ENCODE measurements at regions not wholly inside any gene's neighbourhood (a gene's known extent, or its start where the extent isn't known, plus 50 kb on each side); places are given as distances from the start of the nearest gene placed in this dataset.

DNA sequence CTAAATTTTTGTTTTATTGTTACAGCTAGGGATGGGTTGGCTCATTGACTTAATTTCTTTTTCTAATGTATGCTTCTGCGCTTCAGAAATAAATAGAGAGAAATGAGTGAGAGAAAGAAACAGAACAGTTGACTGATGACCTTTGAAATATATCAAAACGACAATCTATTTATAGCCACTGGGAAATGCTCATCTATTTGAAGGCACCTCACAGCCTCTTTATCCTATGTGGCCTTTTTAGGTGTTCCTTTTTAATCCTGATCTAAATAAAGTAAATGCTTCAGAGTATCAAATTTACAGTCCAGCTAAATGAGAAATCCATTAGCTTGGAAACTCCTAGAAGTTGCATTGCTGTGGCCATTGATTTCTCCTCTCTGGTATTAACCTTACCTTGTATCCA, 943.5 kb upstream of the CITED2 start:
- BruUV-seq (replicated peaks): no TSS peak
- Histone ChIP-seq H2AFZ (ENCODE audit: low read depth, low read length) (no peak overlapping the region), H3K27ac (ENCODE audit: extremely low read depth, low read depth, low read length) (no peak overlapping the region), H3K79me2 (ENCODE audit: control insufficient read depth, insufficient read depth, low read length) (no peaks in the 10 kb centered on the region), H4K20me1 (replicated peaks; ENCODE audit: control insufficient read depth, insufficient read depth, low read length) (no peaks in the 10 kb centered on the region), H3K36me3 (ENCODE audit: control insufficient read depth, insufficient read depth, low read length) (peaks cover 12% of the 10 kb centered on the region; the same call in 1 of the 3 replicates), H3K4me1 (replicated peaks in 1 of 2; ENCODE audit: control insufficient read depth in 2 of 2, insufficient read depth in 2 of 2, low read length in 2 of 2) (no peaks in the 10 kb centered on the region), H3K9me3 (replicated peaks; ENCODE audit: control insufficient read depth, insufficient read depth, low read depth, low read length) (no peaks in the 10 kb centered on the region), H3K27me3 (ENCODE audit: control insufficient read depth in 2 of 2, insufficient read depth in 2 of 2, low read length in 2 of 2) (no peaks in the 10 kb centered on the region), H3K4me3 (no peak overlapping the region), H3K9ac (ENCODE audit: insufficient read depth in 1 of 2, low read depth in 2 of 2, low read length in 2 of 2) (no peak overlapping the region), H3K4me2 (ENCODE audit: insufficient read depth, low read length) (no peak overlapping the region), H3K9me1 (ENCODE audit: control insufficient read depth, insufficient read depth, low read length) (no peaks in the 10 kb centered on the region)
- no peak for TF ChIP-seq SPI1 (IDR thresholded peaks at IDR 0.05; ENCODE audit: borderline replicate concordance, low read depth, low read length)
- no peak for TF ChIP-seq PTTG1 (tag; IDR thresholded peaks at IDR 0.05; ENCODE audit: low read depth)
- TF ChIP-seq GABPB2 (CRISPR knock-in tag; conservative IDR thresholded peaks at IDR 0.05): no peak
- no peak for TF ChIP-seq HOXB6 (CRISPR knock-in tag; IDR thresholded peaks at IDR 0.05; ENCODE audit: borderline replicate concordance)
- no peak for TF ChIP-seq KLF16 (IDR thresholded peaks at IDR 0.05)
- no peak for TF ChIP-seq PRPF4 (IDR thresholded peaks at IDR 0.05; ENCODE audit: insufficient read depth, low read depth, low read length, poor library complexity, severe bottlenecking)
- TF ChIP-seq MBD1 (CRISPR knock-in tag; IDR thresholded peaks at IDR 0.05): no peak
- TF ChIP-seq ZNF140 (CRISPR knock-in tag; IDR thresholded peaks at IDR 0.05): no peak
- TF ChIP-seq, protein P1, sequence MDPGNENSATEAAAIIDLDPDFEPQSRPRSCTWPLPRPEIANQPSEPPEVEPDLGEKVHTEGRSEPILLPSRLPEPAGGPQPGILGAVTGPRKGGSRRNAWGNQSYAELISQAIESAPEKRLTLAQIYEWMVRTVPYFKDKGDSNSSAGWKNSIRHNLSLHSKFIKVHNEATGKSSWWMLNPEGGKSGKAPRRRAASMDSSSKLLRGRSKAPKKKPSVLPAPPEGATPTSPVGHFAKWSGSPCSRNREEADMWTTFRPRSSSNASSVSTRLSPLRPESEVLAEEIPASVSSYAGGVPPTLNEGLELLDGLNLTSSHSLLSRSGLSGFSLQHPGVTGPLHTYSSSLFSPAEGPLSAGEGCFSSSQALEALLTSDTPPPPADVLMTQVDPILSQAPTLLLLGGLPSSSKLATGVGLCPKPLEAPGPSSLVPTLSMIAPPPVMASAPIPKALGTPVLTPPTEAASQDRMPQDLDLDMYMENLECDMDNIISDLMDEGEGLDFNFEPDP (CRISPR knock-in tag; IDR thresholded peaks at IDR 0.05): no peak
- TF ChIP-seq SAP30 (IDR thresholded peaks at IDR 0.05; ENCODE audit: borderline replicate concordance, insufficient read depth, low read depth, low read length, poor library complexity, severe bottlenecking): no peak
- TF ChIP-seq MTA1 (IDR thresholded peaks at IDR 0.05; ENCODE audit: borderline replicate concordance): no peak
- no peak for TF ChIP-seq C11orf30 (IDR thresholded peaks at IDR 0.05; ENCODE audit: low read depth)
- TF ChIP-seq ZNF445 (CRISPR knock-in tag; IDR thresholded peaks at IDR 0.05; ENCODE audit: low read depth): no peak
- no peak for TF ChIP-seq NFYB (IDR thresholded peaks at IDR 0.05; ENCODE audit: extremely low read depth, insufficient read length)
- TF ChIP-seq, protein P2, sequence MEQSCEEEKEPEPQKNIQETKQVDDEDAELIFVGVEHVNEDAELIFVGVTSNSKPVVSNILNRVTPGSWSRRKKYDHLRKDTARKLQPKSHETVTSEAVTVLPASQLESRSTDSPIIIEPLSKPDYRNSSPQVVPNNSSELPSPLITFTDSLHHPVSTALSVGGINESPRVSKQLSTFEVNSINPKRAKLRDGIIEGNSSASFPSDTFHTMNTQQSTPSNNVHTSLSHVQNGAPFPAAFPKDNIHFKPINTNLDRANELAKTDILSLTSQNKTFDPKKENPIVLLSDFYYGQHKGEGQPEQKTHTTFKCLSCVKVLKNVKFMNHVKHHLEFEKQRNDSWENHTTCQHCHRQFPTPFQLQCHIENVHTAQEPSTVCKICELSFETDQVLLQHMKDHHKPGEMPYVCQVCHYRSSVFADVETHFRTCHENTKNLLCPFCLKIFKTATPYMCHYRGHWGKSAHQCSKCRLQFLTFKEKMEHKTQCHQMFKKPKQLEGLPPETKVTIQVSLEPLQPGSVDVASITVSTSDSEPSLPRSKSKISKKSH (CRISPR knock-in tag; IDR thresholded peaks at IDR 0.05): no peak
- TF ChIP-seq NELFE (IDR thresholded peaks at IDR 0.05; ENCODE audit: insufficient read depth, insufficient read length): no peak
- in situ Hi-C loops (cut with MboI): no loop called here
- ATAC-seq (no peak), FAIRE-seq (no peak), DNase-seq (ENCODE audit: extremely low read depth in 1 of 4, low spot score in 3 of 4) (no peak)
- 38% methylated on average over 2 of the region's 2 CpGs for WGBS (ENCODE audit: insufficient coverage, low coverage, missing lambda C conversion rate)
- ChIA-PET POLR2A (no interaction called here), CTCF (ENCODE audit: low intra/inter-chr PET ratio) (no interaction called here)
- intact Hi-C loops (cut with micrococcal nuclease): no loop called here

Measured in K562 (cell line).